ENCODE measurements at regions not wholly inside any gene's neighbourhood (a gene's known extent, or its start where the extent isn't known, plus 50 kb on each side); places are given as distances from the start of the nearest gene placed in this dataset.

DNA sequence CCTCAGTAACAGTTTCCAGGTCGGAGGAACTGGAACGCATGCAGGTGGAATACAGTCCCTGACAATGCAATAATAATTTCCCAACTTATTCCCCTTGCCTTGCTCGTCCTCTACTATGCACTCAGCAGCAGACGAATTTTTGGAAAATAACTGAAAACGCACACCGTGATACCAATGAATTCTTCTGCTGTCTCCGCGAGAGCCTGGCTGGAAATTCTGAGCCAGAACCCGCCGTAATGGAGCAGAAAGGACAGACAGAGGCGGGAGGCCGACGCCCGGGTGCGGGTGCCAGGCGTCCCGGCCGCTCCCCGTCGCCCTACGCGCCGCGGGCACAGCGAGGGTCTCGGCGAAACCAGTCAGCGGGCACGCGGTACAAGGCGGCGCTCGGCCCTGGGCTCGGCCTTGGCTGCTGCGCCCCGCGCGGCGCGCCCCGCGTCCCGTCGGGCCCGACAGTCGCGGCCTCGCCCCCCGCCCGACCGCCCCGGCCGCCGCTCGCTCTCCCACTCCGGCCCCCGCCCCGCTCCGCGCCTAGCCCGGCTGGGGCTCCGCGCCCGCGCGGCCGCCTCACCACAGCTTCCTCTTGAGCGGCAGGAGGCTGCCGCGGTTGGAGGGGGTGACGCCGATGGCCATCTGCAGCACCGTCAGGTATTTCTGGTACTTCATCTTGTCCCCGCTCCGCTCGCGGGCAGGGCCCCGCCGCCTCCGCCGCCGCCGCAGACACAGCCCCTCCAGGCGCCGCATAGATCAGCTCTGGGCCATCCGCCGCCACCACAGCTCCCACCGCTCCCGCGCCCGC, 114.5 kb upstream of the GOLGA8J start:
- TF ChIP-seq MTA3 (CRISPR knock-in tag; IDR thresholded peaks at IDR 0.05) (no peak), ZNF598 (CRISPR knock-in tag; IDR thresholded peaks at IDR 0.05; ENCODE audit: borderline replicate concordance) (no peak), RFX5 (IDR thresholded peaks at IDR 0.05; ENCODE audit: low read depth, low read length) (no peak), YY1 (IDR thresholded peaks at IDR 0.05; ENCODE audit: insufficient read depth, insufficient replicate concordance, low read depth, low read length) (no peak), FOXA1 (IDR thresholded peaks at IDR 0.05) (no peak), FOXA1 (CRISPR knock-in tag; IDR thresholded peaks at IDR 0.05) (no peak), CREM (IDR thresholded peaks at IDR 0.05) (no peak), CREM (CRISPR knock-in tag; IDR thresholded peaks at IDR 0.05) (no peak), NBN (conservative IDR thresholded peaks at IDR 0.05) (no peak), ZKSCAN1 (IDR thresholded peaks at IDR 0.05; ENCODE audit: low read length) (no peak), ELF4 (CRISPR knock-in tag; IDR thresholded peaks at IDR 0.05; ENCODE audit: borderline replicate concordance) (no peak)
- TF ChIP-seq, protein P1, sequence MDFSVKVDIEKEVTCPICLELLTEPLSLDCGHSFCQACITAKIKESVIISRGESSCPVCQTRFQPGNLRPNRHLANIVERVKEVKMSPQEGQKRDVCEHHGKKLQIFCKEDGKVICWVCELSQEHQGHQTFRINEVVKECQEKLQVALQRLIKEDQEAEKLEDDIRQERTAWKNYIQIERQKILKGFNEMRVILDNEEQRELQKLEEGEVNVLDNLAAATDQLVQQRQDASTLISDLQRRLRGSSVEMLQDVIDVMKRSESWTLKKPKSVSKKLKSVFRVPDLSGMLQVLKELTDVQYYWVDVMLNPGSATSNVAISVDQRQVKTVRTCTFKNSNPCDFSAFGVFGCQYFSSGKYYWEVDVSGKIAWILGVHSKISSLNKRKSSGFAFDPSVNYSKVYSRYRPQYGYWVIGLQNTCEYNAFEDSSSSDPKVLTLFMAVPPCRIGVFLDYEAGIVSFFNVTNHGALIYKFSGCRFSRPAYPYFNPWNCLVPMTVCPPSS (IDR thresholded peaks at IDR 0.05): no peak
- TF ChIP-seq, protein P2, sequence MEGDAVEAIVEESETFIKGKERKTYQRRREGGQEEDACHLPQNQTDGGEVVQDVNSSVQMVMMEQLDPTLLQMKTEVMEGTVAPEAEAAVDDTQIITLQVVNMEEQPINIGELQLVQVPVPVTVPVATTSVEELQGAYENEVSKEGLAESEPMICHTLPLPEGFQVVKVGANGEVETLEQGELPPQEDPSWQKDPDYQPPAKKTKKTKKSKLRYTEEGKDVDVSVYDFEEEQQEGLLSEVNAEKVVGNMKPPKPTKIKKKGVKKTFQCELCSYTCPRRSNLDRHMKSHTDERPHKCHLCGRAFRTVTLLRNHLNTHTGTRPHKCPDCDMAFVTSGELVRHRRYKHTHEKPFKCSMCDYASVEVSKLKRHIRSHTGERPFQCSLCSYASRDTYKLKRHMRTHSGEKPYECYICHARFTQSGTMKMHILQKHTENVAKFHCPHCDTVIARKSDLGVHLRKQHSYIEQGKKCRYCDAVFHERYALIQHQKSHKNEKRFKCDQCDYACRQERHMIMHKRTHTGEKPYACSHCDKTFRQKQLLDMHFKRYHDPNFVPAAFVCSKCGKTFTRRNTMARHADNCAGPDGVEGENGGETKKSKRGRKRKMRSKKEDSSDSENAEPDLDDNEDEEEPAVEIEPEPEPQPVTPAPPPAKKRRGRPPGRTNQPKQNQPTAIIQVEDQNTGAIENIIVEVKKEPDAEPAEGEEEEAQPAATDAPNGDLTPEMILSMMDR (CRISPR knock-in tag; IDR thresholded peaks at IDR 0.05): no peak
- TF ChIP-seq, protein P3, sequence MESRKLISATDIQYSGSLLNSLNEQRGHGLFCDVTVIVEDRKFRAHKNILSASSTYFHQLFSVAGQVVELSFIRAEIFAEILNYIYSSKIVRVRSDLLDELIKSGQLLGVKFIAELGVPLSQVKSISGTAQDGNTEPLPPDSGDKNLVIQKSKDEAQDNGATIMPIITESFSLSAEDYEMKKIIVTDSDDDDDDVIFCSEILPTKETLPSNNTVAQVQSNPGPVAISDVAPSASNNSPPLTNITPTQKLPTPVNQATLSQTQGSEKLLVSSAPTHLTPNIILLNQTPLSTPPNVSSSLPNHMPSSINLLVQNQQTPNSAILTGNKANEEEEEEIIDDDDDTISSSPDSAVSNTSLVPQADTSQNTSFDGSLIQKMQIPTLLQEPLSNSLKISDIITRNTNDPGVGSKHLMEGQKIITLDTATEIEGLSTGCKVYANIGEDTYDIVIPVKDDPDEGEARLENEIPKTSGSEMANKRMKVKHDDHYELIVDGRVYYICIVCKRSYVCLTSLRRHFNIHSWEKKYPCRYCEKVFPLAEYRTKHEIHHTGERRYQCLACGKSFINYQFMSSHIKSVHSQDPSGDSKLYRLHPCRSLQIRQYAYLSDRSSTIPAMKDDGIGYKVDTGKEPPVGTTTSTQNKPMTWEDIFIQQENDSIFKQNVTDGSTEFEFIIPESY (CRISPR knock-in tag; IDR thresholded peaks at IDR 0.05): no peak
- TF ChIP-seq, protein P4, sequence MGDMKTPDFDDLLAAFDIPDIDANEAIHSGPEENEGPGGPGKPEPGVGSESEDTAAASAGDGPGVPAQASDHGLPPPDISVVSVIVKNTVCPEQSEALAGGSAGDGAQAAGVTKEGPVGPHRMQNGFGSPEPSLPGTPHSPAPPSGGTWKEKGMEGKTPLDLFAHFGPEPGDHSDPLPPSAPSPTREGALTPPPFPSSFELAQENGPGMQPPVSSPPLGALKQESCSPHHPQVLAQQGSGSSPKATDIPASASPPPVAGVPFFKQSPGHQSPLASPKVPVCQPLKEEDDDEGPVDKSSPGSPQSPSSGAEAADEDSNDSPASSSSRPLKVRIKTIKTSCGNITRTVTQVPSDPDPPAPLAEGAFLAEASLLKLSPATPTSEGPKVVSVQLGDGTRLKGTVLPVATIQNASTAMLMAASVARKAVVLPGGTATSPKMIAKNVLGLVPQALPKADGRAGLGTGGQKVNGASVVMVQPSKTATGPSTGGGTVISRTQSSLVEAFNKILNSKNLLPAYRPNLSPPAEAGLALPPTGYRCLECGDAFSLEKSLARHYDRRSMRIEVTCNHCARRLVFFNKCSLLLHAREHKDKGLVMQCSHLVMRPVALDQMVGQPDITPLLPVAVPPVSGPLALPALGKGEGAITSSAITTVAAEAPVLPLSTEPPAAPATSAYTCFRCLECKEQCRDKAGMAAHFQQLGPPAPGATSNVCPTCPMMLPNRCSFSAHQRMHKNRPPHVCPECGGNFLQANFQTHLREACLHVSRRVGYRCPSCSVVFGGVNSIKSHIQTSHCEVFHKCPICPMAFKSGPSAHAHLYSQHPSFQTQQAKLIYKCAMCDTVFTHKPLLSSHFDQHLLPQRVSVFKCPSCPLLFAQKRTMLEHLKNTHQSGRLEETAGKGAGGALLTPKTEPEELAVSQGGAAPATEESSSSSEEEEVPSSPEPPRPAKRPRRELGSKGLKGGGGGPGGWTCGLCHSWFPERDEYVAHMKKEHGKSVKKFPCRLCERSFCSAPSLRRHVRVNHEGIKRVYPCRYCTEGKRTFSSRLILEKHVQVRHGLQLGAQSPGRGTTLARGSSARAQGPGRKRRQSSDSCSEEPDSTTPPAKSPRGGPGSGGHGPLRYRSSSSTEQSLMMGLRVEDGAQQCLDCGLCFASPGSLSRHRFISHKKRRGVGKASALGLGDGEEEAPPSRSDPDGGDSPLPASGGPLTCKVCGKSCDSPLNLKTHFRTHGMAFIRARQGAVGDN (CRISPR knock-in tag; IDR thresholded peaks at IDR 0.05): no peak
- TF ChIP-seq, protein P5, sequence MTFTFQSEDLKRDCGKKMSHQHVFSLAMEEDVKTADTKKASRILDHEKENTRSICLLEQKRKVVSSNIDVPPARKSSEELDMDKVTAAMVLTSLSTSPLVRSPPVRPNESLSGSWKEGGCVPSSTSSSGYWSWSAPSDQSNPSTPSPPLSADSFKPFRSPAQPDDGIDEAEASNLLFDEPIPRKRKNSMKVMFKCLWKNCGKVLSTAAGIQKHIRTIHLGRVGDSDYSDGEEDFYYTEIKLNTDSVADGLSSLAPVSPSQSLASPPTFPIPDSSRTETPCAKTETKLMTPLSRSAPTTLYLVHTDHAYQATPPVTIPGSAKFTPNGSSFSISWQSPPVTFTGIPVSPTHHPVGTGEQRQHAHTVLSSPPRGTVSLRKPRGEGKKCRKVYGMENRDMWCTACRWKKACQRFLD (CRISPR knock-in tag; IDR thresholded peaks at IDR 0.05; ENCODE audit: borderline replicate concordance): no peak
